HL-60 (cell line): ENCODE measurements at regions not wholly inside any gene's neighbourhood (a gene's known extent, or its start where the extent isn't known, plus 50 kb on each side); places are given as distances from the start of the nearest gene placed in this dataset.

Experiments used
- DNase-seq, 2 experiments: peaks; one replicate each; pipeline ENCODE4 v3.0.0-alpha.2; 2010 to 2020; ENCODE audit warnings: low read depth in 1 of 2, low spot score in 1 of 2
- H3K27ac ChIP-seq: fragments of 250-450 bp; sonication (Bioruptor Pico); replicated peaks from 2 replicates; pipeline ENCODE4 v1.5.1; 2020; ENCODE audit warnings: mild to moderate bottlenecking, moderate library complexity
- H3K27me3 ChIP-seq: fragments of 250-450 bp; sonication (Bioruptor Pico); 2 replicates; pipeline ENCODE4 v1.5.1; 2021; ENCODE audit warnings: mild to moderate bottlenecking, moderate library complexity; ENCODE audit not compliant: insufficient read depth, poor library complexity, severe bottlenecking
- H3K4me3 ChIP-seq: replicated peaks from 2 replicates; pipeline ENCODE4 v1.5.1; 2011; ENCODE audit warnings: mild to moderate bottlenecking, control low read depth, low read length; ENCODE audit not compliant: insufficient read depth
- TF ChIP-seq, protein P1 (sequence below): IDR thresholded peaks from 2 replicates; pipeline ENCODE4 v1.6.1; 2012; ENCODE audit warnings: low read depth; ENCODE audit not compliant: insufficient replicate concordance

- H3K27me3 ChIP-seq: no peaks in the 10 kb centered on the region
- no peak for DNase-seq
- H3K27ac ChIP-seq: no peak overlapping the region
- no peak overlapping the region for H3K4me3 ChIP-seq
- TF ChIP-seq, protein P1, sequence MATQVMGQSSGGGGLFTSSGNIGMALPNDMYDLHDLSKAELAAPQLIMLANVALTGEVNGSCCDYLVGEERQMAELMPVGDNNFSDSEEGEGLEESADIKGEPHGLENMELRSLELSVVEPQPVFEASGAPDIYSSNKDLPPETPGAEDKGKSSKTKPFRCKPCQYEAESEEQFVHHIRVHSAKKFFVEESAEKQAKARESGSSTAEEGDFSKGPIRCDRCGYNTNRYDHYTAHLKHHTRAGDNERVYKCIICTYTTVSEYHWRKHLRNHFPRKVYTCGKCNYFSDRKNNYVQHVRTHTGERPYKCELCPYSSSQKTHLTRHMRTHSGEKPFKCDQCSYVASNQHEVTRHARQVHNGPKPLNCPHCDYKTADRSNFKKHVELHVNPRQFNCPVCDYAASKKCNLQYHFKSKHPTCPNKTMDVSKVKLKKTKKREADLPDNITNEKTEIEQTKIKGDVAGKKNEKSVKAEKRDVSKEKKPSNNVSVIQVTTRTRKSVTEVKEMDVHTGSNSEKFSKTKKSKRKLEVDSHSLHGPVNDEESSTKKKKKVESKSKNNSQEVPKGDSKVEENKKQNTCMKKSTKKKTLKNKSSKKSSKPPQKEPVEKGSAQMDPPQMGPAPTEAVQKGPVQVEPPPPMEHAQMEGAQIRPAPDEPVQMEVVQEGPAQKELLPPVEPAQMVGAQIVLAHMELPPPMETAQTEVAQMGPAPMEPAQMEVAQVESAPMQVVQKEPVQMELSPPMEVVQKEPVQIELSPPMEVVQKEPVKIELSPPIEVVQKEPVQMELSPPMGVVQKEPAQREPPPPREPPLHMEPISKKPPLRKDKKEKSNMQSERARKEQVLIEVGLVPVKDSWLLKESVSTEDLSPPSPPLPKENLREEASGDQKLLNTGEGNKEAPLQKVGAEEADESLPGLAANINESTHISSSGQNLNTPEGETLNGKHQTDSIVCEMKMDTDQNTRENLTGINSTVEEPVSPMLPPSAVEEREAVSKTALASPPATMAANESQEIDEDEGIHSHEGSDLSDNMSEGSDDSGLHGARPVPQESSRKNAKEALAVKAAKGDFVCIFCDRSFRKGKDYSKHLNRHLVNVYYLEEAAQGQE: no peak
Measured at GRCh38 chr6:84815896-84816735, 51.7 kb upstream of the TBX18 start.
